Uterus (tissue), 3 donors: ENCODE measurements at regions not wholly inside any gene's neighbourhood (a gene's known extent, or its start where the extent isn't known, plus 50 kb on each side); places are given as distances from the start of the nearest gene placed in this dataset.

Source experiments
- DNase-seq, 2 donors: peaks; one replicate each; pipeline ENCODE4 v3.0.0-alpha.2; 2019 to 2020
- H3K27ac ChIP-seq, 2 donors: fragments of 200-600 bp; sonication (generic); 1 replicate in 1 of 2; 2 replicates in 1 of 2; pipeline ENCODE4 v1.5.1; 2016 to 2018
- H3K27me3 ChIP-seq, 2 donors: fragments of 200-600 bp; sonication (generic); one replicate each; pipeline ENCODE4 v1.5.1; 2018 to 2019; ENCODE audit warnings: control low read depth in 1 of 2
- H3K36me3 ChIP-seq, 2 donors: fragments of 200-600 bp; sonication (generic); one replicate each; pipeline ENCODE4 v1.5.1; 2019; ENCODE audit warnings: control low read depth in 1 of 2
- H3K4me1 ChIP-seq, 2 donors: fragments of 200-600 bp; sonication (generic); one replicate each; pipeline ENCODE4 v1.5.1; 2018 to 2019; ENCODE audit warnings: control low read depth in 1 of 2
- H3K4me3 ChIP-seq, 2 donors: fragments of 200-600 bp; sonication (generic); 1 replicate in 1 of 2; 2 replicates in 1 of 2; pipeline ENCODE4 v1.5.1; 2018 to 2019; ENCODE audit warnings: mild to moderate bottlenecking in 1 of 2
- H3K9me3 ChIP-seq, 2 donors: fragments of 200-600 bp; sonication (generic); one replicate each; pipeline ENCODE4 v1.5.1; 2019; ENCODE audit warnings: control low read depth in 1 of 2
- POLR2A ChIP-seq, 2 donors: fragments of 450-650 bp; IDR thresholded peaks; one replicate each; pipeline ENCODE4 v1.6.1; 2016; ENCODE audit warnings: antibody characterized with exemption in 2 of 2, mild to moderate bottlenecking in 1 of 2, moderate library complexity in 1 of 2
- intact Hi-C: fragments of 100-400 bp; cut with DNase I; formaldehyde crosslinking; loops from one replicate; pipeline ENCODE4 v1.15.1; 2023; ENCODE audit warnings: low total_unique reads
- TF ChIP-seq, protein P1 (sequence below), 4 experiments: fragments of 200-600 bp in 2 of 4; fragments of 450-650 bp in 2 of 4; sonication (generic) in 2 of 4; IDR thresholded peaks; one replicate each; pipeline ENCODE4 v1.5.1; 2016 to 2019; ENCODE audit warnings: antibody characterized with exemption in 4 of 4, mild to moderate bottlenecking in 2 of 4, moderate library complexity in 1 of 4
- donor health status: DM: yes; HTN: yes; CAD: no.

DNA sequence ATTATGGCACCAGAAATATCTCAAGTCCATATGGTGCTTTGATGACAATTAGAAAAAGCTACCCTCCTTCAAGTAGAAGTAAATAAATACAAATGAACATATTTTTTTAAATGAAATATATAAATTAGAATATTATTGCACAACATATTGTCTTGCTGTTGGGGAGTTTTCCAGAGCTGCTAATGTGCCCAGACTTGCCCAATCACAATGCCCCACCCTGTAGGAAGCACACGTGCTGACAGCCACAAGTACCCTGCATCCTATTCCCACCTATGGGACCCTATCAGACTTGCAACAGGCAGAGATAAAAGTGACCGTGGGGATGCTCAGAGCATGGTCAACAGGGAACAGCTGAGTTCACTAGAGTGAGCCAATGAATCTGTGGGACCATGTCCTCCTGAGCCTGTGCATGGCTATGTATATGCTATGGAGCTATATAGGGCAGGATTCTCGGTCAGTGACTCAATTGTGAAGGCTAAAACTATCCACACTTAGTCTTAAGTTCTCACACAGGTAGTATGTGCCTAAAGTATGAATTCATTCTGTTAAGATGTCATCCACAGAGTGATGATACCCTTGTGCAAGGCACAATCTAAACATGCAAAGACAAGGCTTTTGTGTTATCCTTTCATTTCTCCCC lies 336.0 kb downstream of the HGF start:
- Histone ChIP-seq H3K4me1 (no peaks in the 10 kb centered on the region), H3K27ac (no peak overlapping the region), H3K9me3 (no peaks in the 10 kb centered on the region), H3K36me3 (no peaks in the 10 kb centered on the region), H3K4me3 (no peak overlapping the region), H3K27me3 (no peaks in the 10 kb centered on the region)
- intact Hi-C loops, result no loop called here
- TF ChIP-seq, protein P1, sequence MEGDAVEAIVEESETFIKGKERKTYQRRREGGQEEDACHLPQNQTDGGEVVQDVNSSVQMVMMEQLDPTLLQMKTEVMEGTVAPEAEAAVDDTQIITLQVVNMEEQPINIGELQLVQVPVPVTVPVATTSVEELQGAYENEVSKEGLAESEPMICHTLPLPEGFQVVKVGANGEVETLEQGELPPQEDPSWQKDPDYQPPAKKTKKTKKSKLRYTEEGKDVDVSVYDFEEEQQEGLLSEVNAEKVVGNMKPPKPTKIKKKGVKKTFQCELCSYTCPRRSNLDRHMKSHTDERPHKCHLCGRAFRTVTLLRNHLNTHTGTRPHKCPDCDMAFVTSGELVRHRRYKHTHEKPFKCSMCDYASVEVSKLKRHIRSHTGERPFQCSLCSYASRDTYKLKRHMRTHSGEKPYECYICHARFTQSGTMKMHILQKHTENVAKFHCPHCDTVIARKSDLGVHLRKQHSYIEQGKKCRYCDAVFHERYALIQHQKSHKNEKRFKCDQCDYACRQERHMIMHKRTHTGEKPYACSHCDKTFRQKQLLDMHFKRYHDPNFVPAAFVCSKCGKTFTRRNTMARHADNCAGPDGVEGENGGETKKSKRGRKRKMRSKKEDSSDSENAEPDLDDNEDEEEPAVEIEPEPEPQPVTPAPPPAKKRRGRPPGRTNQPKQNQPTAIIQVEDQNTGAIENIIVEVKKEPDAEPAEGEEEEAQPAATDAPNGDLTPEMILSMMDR (IDR thresholded peaks at IDR 0.05), result no peak
- TF ChIP-seq POLR2A (IDR thresholded peaks at IDR 0.05), result no peak
- no peak for DNase-seq

DNA sequence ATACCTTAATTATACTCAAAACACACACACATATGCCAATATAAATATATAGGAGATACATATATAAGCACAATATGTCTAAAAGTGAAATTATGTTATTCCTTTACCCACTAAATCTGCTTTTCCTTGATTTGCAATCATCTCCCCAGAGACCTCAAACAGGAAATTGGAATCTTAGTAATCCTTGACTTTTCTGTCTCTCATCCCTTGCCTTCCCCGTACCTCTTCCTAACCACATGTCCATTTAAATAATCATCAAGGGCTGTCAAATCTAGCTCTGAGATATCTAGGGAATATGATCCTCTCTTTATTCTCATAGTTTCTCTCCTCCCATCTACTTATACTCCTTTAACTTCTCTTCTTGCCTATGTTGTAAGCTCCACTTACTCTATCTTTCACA lies 336.6 kb downstream of the HGF start:
- intact Hi-C loops, result no loop called here
- H3K4me3 ChIP-seq, result no peak overlapping the region
- TF ChIP-seq, protein P1 (IDR thresholded peaks at IDR 0.05), result no peak
- TF ChIP-seq POLR2A (IDR thresholded peaks at IDR 0.05), result no peak

DNA sequence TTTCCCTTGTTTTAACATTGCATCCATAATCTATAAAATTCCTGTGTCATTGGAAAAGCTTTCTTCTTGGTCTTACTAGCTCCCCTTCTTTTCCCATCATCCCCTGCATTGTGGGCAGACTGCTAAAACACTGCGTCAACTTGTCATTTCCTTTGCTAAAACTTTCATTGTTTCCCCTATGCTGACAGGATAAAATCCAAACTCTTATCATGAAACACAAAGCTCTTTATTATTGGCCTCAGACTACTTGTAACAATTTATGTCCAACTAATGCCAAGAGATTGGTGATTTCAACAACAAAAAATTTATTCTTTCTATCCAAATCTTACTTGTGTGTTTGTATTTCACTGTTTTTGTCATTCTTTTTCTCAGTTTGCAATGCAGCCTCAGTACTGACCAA lies 339.1 kb downstream of the HGF start:
- no peak for DNase-seq
- Histone ChIP-seq H3K4me3 (no peak overlapping the region), H3K9me3 (no peaks in the 10 kb centered on the region), H3K36me3 (no peaks in the 10 kb centered on the region), H3K4me1 (no peaks in the 10 kb centered on the region), H3K27ac (no peak overlapping the region), H3K27me3 (no peaks in the 10 kb centered on the region)
- intact Hi-C loops, result no loop called here
- TF ChIP-seq POLR2A (IDR thresholded peaks at IDR 0.05), result no peak
- TF ChIP-seq, protein P1 (IDR thresholded peaks at IDR 0.05), result no peak

More for the DNA sequence above, 336.6 kb downstream of the HGF start:
- Histone ChIP-seq H3K27me3 (no peaks in the 10 kb centered on the region), H3K9me3 (no peaks in the 10 kb centered on the region), H3K36me3 (no peaks in the 10 kb centered on the region), H3K27ac (no peak overlapping the region), H3K4me1 (no peaks in the 10 kb centered on the region)
- no peak for DNase-seq

DNA sequence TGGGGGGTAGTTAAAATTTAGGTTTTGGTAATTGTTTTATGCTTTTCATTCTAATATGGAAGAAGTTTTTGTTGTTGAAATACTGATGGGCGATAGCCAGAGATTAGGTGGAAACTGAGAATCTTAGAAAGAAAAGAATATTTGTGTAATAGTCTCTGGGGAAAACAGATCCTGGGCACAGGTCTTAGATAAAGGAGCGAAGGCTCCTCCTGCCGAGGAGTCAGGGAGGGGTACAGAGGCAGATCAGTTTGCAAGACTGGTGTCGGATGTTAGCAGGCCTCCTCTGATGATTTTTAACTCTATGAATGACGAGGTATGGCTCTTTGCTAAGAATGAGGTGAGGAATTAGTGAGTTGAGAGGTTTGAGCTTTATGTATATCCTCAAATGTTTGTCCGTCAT lies 339.7 kb downstream of the HGF start:
- Histone ChIP-seq H3K9me3 (no peaks in the 10 kb centered on the region), H3K4me3 (no peak overlapping the region), H3K27ac (no peak overlapping the region), H3K4me1 (no peaks in the 10 kb centered on the region), H3K27me3 (no peaks in the 10 kb centered on the region), H3K36me3 (no peaks in the 10 kb centered on the region)
- no peak for DNase-seq
- intact Hi-C loops, result no loop called here
- TF ChIP-seq, protein P1 (IDR thresholded peaks at IDR 0.05), result no peak
- TF ChIP-seq POLR2A (IDR thresholded peaks at IDR 0.05), result no peak

DNA sequence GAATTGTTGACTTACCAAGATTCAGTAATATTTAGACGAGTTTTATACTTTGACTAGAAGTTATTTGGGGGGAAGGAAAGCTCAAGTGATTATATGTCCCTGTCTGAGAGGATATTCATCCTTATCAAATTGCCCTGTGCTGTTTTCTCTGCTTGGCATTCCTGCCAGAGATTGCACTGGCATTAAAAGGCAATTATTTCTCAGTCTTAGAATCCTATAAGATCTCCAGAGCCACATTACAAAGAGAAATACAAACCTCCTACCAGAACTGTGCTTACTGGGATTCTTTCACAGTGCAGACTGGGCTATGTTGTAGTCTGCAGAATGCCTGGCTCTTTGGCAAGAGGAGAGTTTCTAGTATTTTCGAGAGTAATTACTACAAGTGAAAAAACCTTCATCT lies 342.4 kb downstream of the HGF start:
- no peaks in the 10 kb centered on the region for H3K4me1 ChIP-seq
- no peak overlapping the region for H3K4me3 ChIP-seq
- no peak overlapping the region for H3K27ac ChIP-seq
- H3K36me3 ChIP-seq, result no peaks in the 10 kb centered on the region
- DNase-seq, result no peak
- intact Hi-C loops, result no loop called here
- H3K27me3 ChIP-seq, result no peaks in the 10 kb centered on the region
- H3K9me3 ChIP-seq, result no peaks in the 10 kb centered on the region
- no peak for TF ChIP-seq POLR2A (IDR thresholded peaks at IDR 0.05)
- TF ChIP-seq, protein P1 (IDR thresholded peaks at IDR 0.05), result no peak
